HG03039 (cell line): ENCODE measurements at regions not wholly inside any gene's neighbourhood (a gene's known extent, or its start where the extent isn't known, plus 50 kb on each side); places are given as distances from the start of the nearest gene placed in this dataset.
"Not testable (repeated sequence)": the region's sequence is repeated elsewhere in the genome, so short reads cannot be mapped to it uniquely, and the experiment has no call there.

ENCODE experiments used
- ATAC-seq: cut with Tn5 transposase; IDR thresholded peaks from one replicate; pipeline ENCODE4 v1.9.1; 2021; ENCODE audit warnings: mild to moderate bottlenecking, moderate library complexity; ENCODE audit not compliant: unreplicated experiment

DNA sequence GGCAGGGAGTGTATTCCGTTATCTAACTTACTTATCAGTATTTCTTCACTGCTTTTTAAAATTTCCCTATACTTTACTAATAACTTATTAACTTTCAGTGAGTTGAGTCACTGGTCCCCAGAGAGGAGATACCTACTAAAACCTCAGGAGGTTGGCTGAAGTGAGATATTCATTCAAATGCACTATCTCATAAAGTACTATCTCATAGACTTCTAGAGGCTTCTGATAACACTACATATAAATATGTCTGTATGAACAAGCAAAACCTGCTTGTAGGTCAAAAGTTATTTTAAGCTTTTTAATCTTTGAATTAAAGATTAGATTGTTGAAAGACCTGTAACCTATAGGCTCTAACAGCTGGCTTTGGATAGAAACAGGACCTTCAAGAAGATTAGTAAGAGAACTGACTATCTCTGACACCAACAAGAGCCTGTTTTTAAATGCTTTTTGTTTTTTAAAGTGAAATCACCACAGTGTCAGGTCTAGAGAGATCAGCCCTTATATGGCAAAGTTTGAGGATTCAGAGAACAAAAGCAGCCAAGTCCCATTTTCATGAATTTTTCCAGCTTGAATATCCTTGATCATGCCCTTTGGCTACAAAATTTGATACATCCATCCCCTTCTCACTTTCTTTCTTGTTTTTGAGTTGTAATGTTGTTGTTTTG lies 242.2 kb downstream of the ARL4A start:
- ATAC-seq, result no peak

DNA sequence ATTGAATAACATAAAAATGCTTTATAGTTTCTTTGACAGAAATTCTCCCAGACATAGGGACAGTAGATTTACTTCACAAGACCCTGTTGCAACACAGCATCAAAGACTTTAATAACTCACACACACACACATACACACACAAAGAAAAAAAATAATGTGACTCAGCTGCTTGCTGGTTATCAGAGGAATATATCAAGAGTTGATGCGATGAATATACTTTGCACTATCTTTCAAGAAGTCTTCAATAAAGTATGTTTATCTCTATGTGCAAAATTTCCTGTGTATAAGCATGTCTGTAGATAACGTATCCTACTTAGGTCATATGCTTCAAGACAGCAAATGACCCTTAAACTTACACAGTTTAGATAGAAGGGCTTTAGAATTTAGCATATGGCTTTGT lies 243.1 kb downstream of the ARL4A start:
- ATAC-seq, result no peak

DNA sequence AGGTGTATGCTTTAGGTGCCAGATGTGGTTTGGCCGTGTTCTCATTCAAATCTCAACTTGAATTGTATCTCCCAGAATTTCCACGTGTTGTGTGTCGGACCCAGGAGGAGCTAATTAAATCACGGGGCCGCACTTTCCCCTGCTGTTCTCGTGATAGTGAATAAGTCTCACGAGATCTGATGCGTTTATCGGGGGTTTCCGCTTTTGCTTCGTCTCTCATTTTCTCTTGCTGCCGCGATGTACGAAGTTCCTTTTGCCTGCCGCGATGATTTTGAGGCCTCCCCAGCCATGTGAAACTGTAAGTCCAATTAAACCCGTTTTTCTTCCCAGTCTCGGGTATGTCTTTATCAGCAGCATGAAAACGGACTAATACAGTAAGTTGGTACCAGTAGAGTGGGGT lies 244.0 kb downstream of the ARL4A start:
- not testable (repeated sequence) for ATAC-seq

DNA sequence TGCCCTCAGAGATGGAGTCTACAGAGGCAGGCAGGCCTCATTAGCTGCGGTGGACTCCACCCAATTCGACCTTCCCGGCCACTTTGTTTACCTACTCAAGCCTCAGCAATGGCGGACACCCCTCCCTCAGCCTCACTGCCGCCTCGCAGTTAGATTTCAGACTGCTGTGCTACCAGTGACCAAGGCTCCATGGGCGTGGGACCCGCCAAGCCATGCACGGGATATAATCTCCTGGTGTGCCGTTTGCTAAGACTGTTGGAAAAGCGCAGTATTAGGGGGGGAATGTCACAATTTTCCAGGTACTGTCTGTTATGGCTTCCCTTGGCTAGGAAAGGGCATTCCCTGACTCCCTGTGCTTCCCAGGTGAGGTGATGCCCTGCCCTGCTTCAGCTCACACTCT lies 252.3 kb downstream of the ARL4A start:
- no peak for ATAC-seq

DNA sequence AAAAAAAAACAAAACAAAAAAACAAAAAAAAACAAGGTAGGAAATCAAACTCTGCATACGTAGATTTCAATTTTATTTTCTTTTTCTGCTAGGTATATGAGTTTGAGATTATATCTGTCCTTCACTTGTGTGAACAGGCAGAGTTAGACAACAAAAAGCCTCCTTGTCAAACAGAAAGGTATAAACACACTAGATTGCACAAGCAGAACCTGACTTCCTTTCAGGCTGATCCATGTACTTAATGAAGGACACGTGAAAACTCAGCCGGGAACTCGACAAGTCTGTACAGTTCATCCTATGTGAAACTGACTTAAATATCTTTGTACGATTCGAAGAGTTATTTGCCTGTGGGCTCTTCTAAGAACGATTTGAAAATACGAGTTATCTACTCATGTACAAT lies 254.1 kb downstream of the ARL4A start:
- ATAC-seq, result no peak

DNA sequence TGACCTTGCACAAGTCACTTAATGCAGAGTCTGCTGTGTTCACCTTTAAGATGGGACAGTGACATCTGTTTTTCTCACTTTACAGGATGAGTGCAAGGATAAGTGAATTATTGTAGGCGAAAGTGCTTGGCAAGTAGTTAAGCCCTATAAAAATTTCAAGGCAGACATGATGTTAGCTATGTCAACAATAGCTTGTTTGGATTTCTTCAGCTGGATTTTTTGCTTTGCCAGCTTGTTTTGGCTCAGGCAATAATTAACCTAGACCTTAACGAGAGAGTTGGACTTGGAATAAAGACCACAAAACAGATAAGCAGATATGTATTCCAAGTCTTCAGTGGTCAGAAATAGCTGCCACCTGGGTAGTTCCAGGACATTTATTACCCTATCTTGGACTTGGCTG lies 255.2 kb downstream of the ARL4A start:
- no peak for ATAC-seq

DNA sequence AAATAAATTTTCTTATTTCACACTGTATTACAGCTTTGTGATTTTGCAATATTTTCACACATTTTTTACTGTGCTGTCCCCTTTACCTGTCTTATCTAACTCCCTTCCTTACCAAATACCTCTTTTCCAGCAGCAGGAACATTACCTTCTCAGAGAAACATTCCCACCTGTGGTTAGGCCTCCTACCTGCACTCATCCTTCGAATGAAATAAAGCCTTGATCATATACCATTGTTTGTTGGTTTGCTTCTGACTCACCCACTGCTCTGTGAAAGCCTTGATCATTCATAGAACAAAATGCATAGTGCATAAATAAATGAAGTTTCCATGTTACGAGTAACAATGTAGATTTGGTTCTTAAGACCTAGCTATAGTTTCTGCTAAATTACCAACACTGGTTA lies 256.3 kb downstream of the ARL4A start:
- ATAC-seq, result no peak

DNA sequence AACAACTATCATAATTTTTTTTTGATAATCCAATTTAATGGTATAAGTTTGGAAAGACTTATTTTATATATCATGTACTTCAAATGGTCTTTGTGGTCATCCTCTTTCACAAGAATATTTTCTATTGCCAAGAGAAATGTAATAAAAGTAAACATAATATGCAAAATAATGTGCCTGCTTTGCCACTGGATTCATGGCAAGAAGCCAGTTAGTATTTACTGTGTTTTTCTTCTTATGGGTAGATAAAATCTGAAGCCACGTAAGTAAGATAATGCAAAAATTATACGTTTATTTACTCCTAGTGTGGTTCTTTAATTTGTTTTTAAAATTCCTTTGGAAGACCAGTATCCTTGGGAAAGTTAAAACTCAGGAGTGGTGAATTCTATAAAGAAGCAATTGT lies 258.5 kb downstream of the ARL4A start:
- no peak for ATAC-seq

DNA sequence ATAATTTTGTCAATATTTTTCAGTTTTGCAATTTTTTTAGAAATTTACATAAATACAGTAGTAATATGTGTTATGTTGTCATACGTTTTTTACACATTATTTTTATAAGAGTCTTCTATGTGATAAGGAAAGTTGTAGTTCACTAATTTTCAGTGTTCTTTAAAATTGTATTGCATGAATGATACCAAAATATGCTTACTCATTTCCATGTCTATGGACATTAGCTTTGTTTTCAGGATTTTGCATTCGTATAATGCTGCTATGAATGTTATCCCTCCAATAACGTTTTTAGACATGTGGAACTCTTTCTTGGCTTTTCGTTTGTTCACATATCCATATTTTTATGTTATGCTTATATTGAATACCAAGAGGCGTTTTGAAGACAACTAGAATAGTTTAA lies 260.0 kb downstream of the ARL4A start:
- no peak for ATAC-seq

DNA sequence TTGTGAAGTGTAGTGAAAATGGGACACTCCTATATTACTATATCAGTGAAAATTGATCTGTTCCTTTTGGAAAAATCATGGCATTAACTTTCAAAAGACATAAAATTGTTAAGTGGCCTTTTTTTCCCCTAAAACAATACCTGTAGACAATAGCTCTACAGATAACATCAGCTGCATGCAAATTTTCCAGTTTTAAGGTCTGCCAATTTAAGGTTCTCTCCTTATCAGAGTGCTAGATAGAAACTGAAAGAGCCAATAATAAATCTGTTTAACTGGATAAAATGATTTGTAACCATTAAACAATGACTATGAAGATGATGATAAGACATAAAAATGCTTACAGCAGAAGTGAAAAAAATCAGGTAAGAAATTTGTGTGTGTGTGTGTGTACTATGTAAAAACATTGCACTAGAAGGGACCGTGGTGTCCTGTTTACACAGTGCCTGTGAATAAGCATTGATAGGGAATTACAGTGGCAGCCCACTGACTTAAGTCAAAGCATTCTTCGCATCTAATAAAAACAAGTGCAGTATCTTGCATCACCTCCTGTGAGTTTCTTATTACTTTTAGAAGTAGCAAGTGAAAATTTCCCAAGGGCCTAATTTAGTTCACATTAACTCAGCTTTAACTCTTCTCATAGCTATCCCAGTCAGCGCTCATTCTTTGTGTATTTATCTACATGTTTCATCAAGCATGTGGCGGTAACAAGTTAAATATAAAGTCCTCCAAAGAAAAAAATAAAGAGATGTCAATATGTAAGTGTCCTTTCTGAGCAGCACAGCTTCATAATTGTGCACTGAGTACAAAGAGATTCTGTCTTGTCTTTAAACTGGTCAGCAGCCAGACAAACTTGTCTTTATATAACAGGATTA lies 261.9 kb downstream of the ARL4A start:
- ATAC-seq, result no peak

DNA sequence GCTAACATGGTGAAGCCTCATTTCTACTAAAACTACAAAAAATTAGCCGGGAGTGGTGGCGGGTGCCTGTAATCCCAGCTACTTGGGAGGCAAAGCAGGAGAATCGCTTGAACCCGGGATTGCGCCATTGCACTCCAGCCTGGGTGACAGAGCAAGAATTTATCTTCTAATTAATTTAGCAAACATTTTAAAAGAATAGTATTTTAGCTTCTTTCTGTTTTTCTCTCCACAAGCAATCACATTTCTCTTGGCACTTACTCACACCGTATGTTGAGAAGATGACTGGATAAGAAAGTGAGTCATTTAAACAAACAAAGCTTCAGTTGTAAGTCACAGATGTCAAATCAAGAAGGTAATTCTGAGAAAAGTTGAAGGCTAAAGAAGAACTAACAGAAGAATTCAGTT lies 264.0 kb downstream of the ARL4A start:
- no peak for ATAC-seq

DNA sequence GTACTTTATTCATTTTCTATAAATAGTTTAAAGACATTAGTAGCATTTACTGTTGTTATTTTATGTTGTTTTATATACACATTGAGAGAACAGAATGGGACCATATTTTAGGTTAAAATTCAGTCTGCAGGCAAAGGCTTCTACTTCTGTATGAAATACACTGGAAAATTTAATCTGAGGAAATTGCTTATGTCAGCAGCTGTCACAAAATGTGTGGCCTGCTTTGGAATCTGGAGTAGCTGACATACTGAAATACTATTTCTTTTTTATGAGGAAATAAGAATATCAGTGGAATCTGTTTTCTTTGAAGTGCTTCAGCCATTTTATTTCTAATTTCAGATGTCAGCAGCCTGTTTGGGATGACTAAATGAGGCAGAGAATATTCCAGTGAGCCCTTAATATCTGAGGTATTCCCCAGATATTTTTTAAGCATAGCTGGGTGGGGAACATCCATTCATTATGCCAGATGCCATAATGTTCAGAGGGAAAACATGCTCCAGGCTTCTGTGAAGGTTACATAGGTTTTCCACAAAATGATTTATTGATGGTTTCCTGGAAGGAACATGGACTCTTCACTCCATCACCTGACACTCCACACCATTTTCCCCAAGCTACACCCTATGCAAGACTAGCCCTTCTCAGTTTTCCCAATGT lies 267.1 kb downstream of the ARL4A start:
- ATAC-seq, result no peak

DNA sequence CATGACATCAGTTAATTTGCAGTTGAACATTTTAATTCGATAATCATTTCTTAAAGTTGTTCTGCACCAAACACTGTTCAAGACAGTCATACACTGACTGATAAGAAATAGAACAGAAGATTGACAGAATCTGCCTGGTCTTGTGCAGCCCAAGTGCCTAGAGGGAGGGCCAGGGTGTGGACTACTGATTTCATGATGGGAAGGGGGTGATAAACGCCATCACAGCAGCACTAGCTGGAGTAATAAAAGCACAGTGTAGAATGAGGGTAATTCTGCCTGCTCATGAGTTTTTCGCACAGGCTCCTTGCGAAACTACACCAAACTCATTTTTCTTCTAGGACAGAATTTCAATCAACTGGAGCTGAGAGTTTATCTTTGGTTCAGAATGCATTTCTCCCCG lies 270.1 kb downstream of the ARL4A start:
- ATAC-seq, result no peak

DNA sequence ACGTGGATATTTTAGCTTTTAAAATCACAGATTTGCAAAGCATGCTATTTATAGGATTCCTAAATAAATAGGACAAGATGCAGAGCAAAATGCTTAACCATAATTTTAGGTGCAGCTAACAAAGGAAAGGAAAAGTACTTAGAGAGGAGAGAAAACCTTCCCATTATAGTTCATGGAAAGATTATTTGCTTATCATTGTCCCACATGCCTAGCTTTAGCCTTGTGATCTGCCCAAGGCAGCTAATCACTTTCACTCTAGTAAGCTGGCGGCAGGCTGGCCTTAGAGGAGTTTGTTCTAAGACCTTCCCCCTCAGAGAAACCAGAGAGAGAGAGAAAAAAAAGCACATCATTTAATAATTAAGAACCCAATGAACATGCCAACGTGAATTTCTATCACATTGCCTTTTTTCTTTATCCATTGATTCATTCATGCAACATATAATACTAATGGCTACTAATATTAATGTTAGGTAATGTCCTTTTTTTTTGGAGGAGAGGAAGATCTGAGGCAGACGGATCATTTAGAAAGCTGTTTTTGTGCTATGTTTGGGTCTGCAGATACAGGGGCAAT lies 274.6 kb downstream of the ARL4A start:
- no peak for ATAC-seq

DNA sequence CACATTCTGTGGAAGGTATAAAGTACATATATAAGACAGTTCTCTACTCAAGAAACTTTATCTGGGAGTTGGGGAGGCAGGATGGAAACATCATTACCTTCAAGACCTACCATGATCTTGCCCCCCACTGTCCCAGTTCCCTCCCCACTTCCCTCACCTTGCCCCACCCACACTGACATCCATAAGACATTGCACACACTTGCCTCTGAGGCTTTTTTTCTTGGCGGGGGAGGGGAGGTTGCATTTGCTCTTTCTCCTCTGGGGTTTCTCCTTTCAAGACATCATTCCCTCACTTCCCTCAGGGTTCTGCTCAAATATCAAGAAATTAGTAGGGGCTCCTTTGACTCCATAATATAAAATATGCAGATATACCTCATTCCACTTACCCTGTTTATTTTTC lies 276.0 kb downstream of the ARL4A start:
- ATAC-seq, result no peak

DNA sequence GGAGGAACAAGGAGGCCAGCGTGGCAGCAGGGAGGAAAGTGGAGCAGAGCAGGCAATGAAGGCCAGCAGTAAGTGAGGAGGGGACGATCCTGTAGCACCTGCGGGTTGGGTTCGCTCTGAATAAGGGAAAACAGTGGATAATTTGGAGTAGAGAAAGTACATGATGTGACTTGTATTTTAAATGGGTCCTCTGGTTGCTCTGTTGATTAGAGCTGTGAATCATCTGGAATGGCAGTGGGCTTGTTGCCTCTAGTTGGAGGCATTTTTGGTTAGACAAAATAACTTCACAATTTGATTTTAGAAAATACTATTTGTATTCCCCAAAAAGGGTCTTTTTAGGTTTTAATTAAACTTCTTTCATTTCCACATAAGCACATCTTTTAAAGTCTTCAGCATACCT lies 277.4 kb downstream of the ARL4A start:
- ATAC-seq, result no peak

DNA sequence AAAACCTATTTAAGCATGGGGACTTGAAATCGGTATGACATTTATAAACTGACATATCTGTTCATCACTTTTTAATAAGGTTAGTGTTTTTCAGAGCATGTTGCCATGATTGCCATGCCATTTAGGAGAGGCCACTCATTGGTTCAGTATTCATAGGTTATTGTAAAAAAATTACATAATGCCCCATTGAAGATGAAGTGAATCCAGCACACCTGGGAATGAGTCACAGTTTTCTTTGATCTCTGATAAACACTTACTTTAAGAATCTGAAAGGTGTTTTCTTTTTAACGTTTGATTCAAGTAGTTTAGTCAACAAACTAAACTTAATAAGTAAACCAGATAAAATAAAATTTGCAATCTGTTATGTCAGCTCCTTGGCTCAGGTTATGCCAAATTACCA lies 278.3 kb downstream of the ARL4A start:
- no peak for ATAC-seq

DNA sequence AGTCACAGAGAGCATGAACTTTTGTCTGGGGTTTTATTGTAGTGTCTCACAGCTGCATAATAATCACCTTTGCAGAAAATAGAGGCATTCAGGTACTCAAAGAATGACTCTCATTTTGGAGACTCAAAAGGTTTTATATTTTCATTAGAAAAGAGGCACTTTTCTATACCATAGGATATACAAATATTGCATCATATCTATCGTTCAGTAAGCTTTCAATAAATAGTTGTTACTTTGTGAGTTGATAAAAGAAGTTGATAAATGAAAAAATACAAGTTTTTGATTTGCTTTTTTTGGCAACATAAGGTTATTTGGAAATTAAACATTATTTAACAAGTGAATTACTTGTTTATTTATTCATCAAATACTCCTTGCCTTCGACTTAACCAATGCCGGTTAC lies 279.9 kb downstream of the ARL4A start:
- ATAC-seq, result no peak

DNA sequence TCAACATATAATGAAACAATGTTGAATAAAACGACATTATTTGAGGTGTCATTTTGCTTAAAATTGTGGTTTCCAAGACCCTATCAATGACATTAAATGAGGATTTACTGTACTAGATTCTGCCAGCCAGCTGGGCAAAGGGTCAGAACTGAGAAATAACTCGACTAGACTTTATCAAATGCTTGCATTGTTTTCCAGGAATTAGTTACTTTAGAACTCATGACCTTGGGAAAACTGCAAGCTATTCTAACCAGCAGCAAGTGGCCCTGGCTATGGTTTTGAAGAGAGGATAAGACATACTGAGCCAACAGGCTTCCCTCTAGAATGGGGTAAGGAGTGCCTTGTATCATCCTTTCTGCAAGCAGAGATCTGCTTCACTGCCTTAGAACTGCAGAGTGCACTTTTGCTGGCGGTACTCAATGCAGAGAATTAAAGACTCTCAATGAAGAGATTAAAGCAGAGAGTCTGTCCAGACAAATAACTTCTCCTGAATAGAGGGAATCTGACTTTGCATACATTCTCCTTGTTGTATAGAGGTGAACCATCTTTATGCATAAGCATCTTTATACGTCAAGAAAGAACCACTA lies 281.5 kb downstream of the ARL4A start:
- no peak for ATAC-seq

DNA sequence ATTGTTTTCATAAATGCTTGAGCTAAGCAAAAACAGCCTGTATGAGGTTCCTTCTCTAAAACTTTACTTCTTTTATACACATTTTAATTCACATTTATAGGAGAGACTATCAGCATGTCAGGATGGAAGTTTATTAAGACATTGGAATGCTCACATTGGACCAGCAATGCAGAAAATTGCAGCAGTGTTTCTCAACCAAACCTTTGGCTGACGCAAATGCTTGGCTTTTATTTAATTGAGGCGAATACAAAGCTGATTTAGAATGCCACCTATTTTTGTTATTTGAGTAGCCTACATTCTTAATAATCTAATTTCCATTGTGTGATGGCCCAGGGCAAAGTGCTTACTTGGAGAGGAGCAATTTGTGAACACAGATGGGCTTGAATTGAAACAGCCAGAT lies 283.2 kb downstream of the ARL4A start:
- no peak for ATAC-seq

DNA sequence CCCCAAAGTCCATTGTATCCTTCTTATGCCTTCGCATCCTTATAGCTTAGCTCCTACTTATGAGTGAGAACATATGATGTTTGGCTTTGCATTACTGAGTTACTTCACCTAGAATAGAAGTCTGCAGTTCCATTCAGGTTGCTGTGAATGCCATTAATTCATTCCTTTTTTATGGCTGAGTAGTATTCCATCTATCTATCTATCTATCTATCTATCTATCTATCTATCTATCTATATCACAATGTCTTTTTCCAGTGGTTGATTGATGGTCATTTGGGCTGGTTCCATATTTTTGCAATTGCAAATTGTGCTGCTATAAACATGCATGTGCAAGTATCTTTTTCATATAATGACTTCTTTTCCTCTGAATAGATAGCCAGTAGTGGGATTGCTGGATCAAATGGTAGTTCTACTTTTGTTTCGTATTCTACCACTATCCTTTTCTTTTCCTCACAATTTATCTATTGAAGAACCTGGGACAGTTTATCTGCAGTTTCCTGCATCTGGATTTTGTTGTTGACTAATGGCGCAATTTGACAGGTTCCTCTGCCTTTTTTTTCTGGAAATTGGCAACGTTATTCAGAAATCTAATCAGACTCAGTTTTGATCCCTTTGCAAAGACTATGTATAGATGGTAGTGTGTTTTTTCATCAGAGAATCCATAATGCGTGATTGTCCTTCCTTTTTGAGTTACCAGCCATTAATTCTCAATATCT lies 287.2 kb downstream of the ARL4A start:
- ATAC-seq, result no peak
